ENCODE measurements at regions not wholly inside any gene's neighbourhood (a gene's known extent, or its start where the extent isn't known, plus 50 kb on each side); places are given as distances from the start of the nearest gene placed in this dataset.
A peak's percentile ranks its signal among the peaks of the same experiment; 100 is the strongest.
"Not testable (repeated sequence)": the region's sequence is repeated elsewhere in the genome, so short reads cannot be mapped to it uniquely, and the experiment has no call there.

GRCh38 chr6:27601668-27602254, 128.9 kb upstream of the ZNF184 start:
- DNase-seq (ENCODE audit: extremely low read depth, insufficient read length), result no peak
- no peak for TF ChIP-seq CTCF (IDR thresholded peaks at IDR 0.05; ENCODE audit: insufficient read depth, low read length, poor library complexity, severe bottlenecking)
- Histone ChIP-seq H3K4me3 (replicated peaks; ENCODE audit: low read depth, low read length) (peak overlapping the region; percentile 41), H3K36me3 (ENCODE audit: control insufficient read depth, insufficient read depth, low read length) (no peaks in the 10 kb centered on the region), H3K27me3 (replicated peaks; ENCODE audit: control insufficient read depth, insufficient read depth, low read length) (no peaks in the 10 kb centered on the region)

- no peak for TF ChIP-seq CTCF (IDR thresholded peaks at IDR 0.05; ENCODE audit: insufficient read depth, low read length, poor library complexity, severe bottlenecking)
Observed at GRCh38 chr6:27599859-27600532, 127.1 kb upstream of the ZNF184 start.

GRCh38 chr6:27597031-27597567, 124.2 kb upstream of the ZNF184 start:
- DNase-seq (ENCODE audit: extremely low read depth, insufficient read length); H3K27me3 ChIP-seq (replicated peaks; ENCODE audit: control insufficient read depth, insufficient read depth, low read length); H3K4me3 ChIP-seq (replicated peaks; ENCODE audit: low read depth, low read length); H3K36me3 ChIP-seq (ENCODE audit: control insufficient read depth, insufficient read depth, low read length): not testable (repeated sequence)

More at GRCh38 chr6:27599859-27600532, 127.1 kb upstream of the ZNF184 start:
- no peaks in the 10 kb centered on the region for H3K27me3 ChIP-seq (replicated peaks; ENCODE audit: control insufficient read depth, insufficient read depth, low read length)
- no peak for DNase-seq (ENCODE audit: extremely low read depth, insufficient read length)
- no peak overlapping the region for H3K4me3 ChIP-seq (replicated peaks; ENCODE audit: low read depth, low read length)
- no peaks in the 10 kb centered on the region for H3K36me3 ChIP-seq (ENCODE audit: control insufficient read depth, insufficient read depth, low read length)

- DNase-seq (ENCODE audit: extremely low read depth, insufficient read length), result no peak
- no peak for TF ChIP-seq CTCF (IDR thresholded peaks at IDR 0.05; ENCODE audit: insufficient read depth, low read length, poor library complexity, severe bottlenecking)
- Histone ChIP-seq H3K4me3 (replicated peaks; ENCODE audit: low read depth, low read length) (no peak overlapping the region), H3K36me3 (ENCODE audit: control insufficient read depth, insufficient read depth, low read length) (no peaks in the 10 kb centered on the region), H3K27me3 (replicated peaks; ENCODE audit: control insufficient read depth, insufficient read depth, low read length) (no peaks in the 10 kb centered on the region)
Observed at GRCh38 chr6:27593861-27594260, 121.0 kb upstream of the ZNF184 start.

GRCh38 chr6:27593200-27593818, 120.4 kb upstream of the ZNF184 start:
- H3K4me3 ChIP-seq (replicated peaks; ENCODE audit: low read depth, low read length), result peak overlapping the region; percentile 50
- no peaks in the 10 kb centered on the region for H3K36me3 ChIP-seq (ENCODE audit: control insufficient read depth, insufficient read depth, low read length)
- no peaks in the 10 kb centered on the region for H3K27me3 ChIP-seq (replicated peaks; ENCODE audit: control insufficient read depth, insufficient read depth, low read length)
- TF ChIP-seq CTCF (IDR thresholded peaks at IDR 0.05; ENCODE audit: insufficient read depth, low read length, poor library complexity, severe bottlenecking), result no peak
- DNase-seq (ENCODE audit: extremely low read depth, insufficient read length), result peak; percentile 59
